Activated CD4-positive, alpha-beta memory T cell treated with anti-CD3 and anti-CD28 coated beads for 36 hours (primary cell): ENCODE measurements at regions not wholly inside any gene's neighbourhood (a gene's known extent, or its start where the extent isn't known, plus 50 kb on each side); places are given as distances from the start of the nearest gene placed in this dataset.

ENCODE experiments used
- CTCF ChIA-PET: fragments of 350-600 bp; sonication (Branson Sonifier 250); formaldehyde crosslinking; loops from one replicate; lab custom pipeline; 2021; ENCODE audit warnings: antibody characterized with exemption, inconsistent platforms; lab: Charles Lee
- POLR2A ChIA-PET: fragments of 350-600 bp; sonication (Branson Sonifier 250); formaldehyde crosslinking; loops from one replicate; lab custom pipeline; 2021; ENCODE audit warnings: antibody characterized with exemption; lab: Charles Lee
- DNase-seq: peaks from one replicate; pipeline ENCODE4 v3.0.0-alpha.2; 2020
- H3K27ac Mint-ChIP-seq: one replicate; pipeline ENCODE4 v1.8.0; 2021; ENCODE audit warnings: mixed read lengths
- H3K27me3 Mint-ChIP-seq: one replicate; pipeline ENCODE4 v1.8.0; 2021; ENCODE audit warnings: mixed read lengths
- H3K36me3 Mint-ChIP-seq: one replicate; pipeline ENCODE4 v1.8.0; 2021; ENCODE audit warnings: mixed read lengths
- H3K4me1 Mint-ChIP-seq: one replicate; pipeline ENCODE4 v1.8.0; 2021; ENCODE audit warnings: low read depth, mixed read lengths
- H3K4me3 Mint-ChIP-seq: one replicate; pipeline ENCODE4 v1.8.0; 2021; ENCODE audit warnings: mild to moderate bottlenecking, mixed read lengths
- H3K9me3 Mint-ChIP-seq: one replicate; pipeline ENCODE4 v1.8.0; 2021; ENCODE audit warnings: mixed read lengths
- intact Hi-C: fragments of 100-400 bp; cut with micrococcal nuclease; formaldehyde crosslinking; loops from one replicate; pipeline ENCODE4 v1.15.1; 2023

GRCh38 chr22:47805394-47805935, 1043.0 kb downstream of the TBC1D22A start:
- H3K27ac Mint-ChIP-seq: no peak overlapping the region

GRCh38 chr22:47804281-47804680, 1041.8 kb downstream of the TBC1D22A start:
- POLR2A ChIA-PET: no interaction called here
- DNase-seq: no peak
- H3K4me3 Mint-ChIP-seq: no peak overlapping the region
- no peaks in the 10 kb centered on the region for H3K36me3 Mint-ChIP-seq
- CTCF ChIA-PET: no interaction called here
- no peak overlapping the region for H3K27ac Mint-ChIP-seq
- H3K9me3 Mint-ChIP-seq: no peaks in the 10 kb centered on the region
- H3K4me1 Mint-ChIP-seq: no peaks in the 10 kb centered on the region
- H3K27me3 Mint-ChIP-seq: peaks cover 1% of the 10 kb centered on the region
- intact Hi-C loops: no loop called here

More at GRCh38 chr22:47805394-47805935, 1043.0 kb downstream of the TBC1D22A start:
- Mint-ChIP-seq H3K9me3 (no peaks in the 10 kb centered on the region), H3K4me3 (no peak overlapping the region), H3K36me3 (no peaks in the 10 kb centered on the region), H3K4me1 (no peaks in the 10 kb centered on the region), H3K27me3 (no peaks in the 10 kb centered on the region)
- ChIA-PET POLR2A (no interaction called here), CTCF (no interaction called here)
- intact Hi-C loops: no loop called here
- DNase-seq: no peak

- no peak overlapping the region for H3K4me3 Mint-ChIP-seq
- ChIA-PET CTCF (no interaction called here), POLR2A (no interaction called here)
- intact Hi-C loops: no loop called here
- no peak overlapping the region for H3K27ac Mint-ChIP-seq
- DNase-seq: no peak
- H3K36me3 Mint-ChIP-seq: no peaks in the 10 kb centered on the region
- H3K27me3 Mint-ChIP-seq: peaks cover 1% of the 10 kb centered on the region
- H3K9me3 Mint-ChIP-seq: no peaks in the 10 kb centered on the region
- no peaks in the 10 kb centered on the region for H3K4me1 Mint-ChIP-seq
Observed at GRCh38 chr22:47802421-47802820, 1040.0 kb downstream of the TBC1D22A start.

- peaks cover 1% of the 10 kb centered on the region for H3K27me3 Mint-ChIP-seq
- no peaks in the 10 kb centered on the region for H3K4me1 Mint-ChIP-seq
- ChIA-PET POLR2A (no interaction called here), CTCF (no interaction called here)
- no peaks in the 10 kb centered on the region for H3K36me3 Mint-ChIP-seq
- no peak for DNase-seq
- no peak overlapping the region for H3K4me3 Mint-ChIP-seq
- no peak overlapping the region for H3K27ac Mint-ChIP-seq
- no peaks in the 10 kb centered on the region for H3K9me3 Mint-ChIP-seq
- intact Hi-C loops: no loop called here
Observed at GRCh38 chr22:47801541-47802245, 1039.2 kb downstream of the TBC1D22A start.

- CTCF ChIA-PET: no interaction called here
- H3K36me3 Mint-ChIP-seq: no peaks in the 10 kb centered on the region
- POLR2A ChIA-PET: no interaction called here
Observed at GRCh38 chr22:47798229-47798628, 1035.8 kb downstream of the TBC1D22A start.

GRCh38 chr22:47797342-47797945, 1035.0 kb downstream of the TBC1D22A start:
- intact Hi-C loops: no loop called here
- H3K9me3 Mint-ChIP-seq: no peaks in the 10 kb centered on the region
- peaks cover 1% of the 10 kb centered on the region for H3K27me3 Mint-ChIP-seq
- H3K27ac Mint-ChIP-seq: no peak overlapping the region
- ChIA-PET CTCF (no interaction called here), POLR2A (no interaction called here)
- H3K4me3 Mint-ChIP-seq: no peak overlapping the region
- no peaks in the 10 kb centered on the region for H3K36me3 Mint-ChIP-seq
- no peaks in the 10 kb centered on the region for H3K4me1 Mint-ChIP-seq
- DNase-seq: no peak

More at GRCh38 chr22:47798229-47798628, 1035.8 kb downstream of the TBC1D22A start:
- Mint-ChIP-seq H3K4me3 (no peak overlapping the region), H3K27me3 (peaks cover 1% of the 10 kb centered on the region), H3K9me3 (no peaks in the 10 kb centered on the region), H3K4me1 (no peaks in the 10 kb centered on the region), H3K27ac (no peak overlapping the region)
- intact Hi-C loops: no loop called here
- DNase-seq: no peak

GRCh38 chr22:47796128-47796908, 1033.9 kb downstream of the TBC1D22A start:
- ChIA-PET POLR2A (no interaction called here), CTCF (no interaction called here)
- intact Hi-C loops: no loop called here
- Mint-ChIP-seq H3K4me1 (no peaks in the 10 kb centered on the region), H3K27me3 (peaks cover 1% of the 10 kb centered on the region), H3K27ac (no peak overlapping the region), H3K9me3 (no peaks in the 10 kb centered on the region), H3K4me3 (no peak overlapping the region), H3K36me3 (no peaks in the 10 kb centered on the region)
- no peak for DNase-seq

GRCh38 chr22:47795477-47796127, 1033.2 kb downstream of the TBC1D22A start:
- Mint-ChIP-seq H3K9me3 (no peaks in the 10 kb centered on the region), H3K36me3 (no peaks in the 10 kb centered on the region), H3K27me3 (peaks cover 1% of the 10 kb centered on the region), H3K4me3 (no peak overlapping the region), H3K4me1 (no peaks in the 10 kb centered on the region), H3K27ac (no peak overlapping the region)
- CTCF ChIA-PET: no interaction called here
- intact Hi-C loops: no loop called here
- POLR2A ChIA-PET: no interaction called here
- no peak for DNase-seq

GRCh38 chr22:47794851-47795250, 1032.4 kb downstream of the TBC1D22A start:
- Mint-ChIP-seq H3K9me3 (no peaks in the 10 kb centered on the region), H3K27ac (no peak overlapping the region), H3K4me3 (no peak overlapping the region), H3K4me1 (no peaks in the 10 kb centered on the region), H3K27me3 (peaks cover 1% of the 10 kb centered on the region), H3K36me3 (no peaks in the 10 kb centered on the region)
- no peak for DNase-seq
- CTCF ChIA-PET: no interaction called here
- intact Hi-C loops: no loop called here
- POLR2A ChIA-PET: no interaction called here

- Mint-ChIP-seq H3K4me3 (no peak overlapping the region), H3K27me3 (no peaks in the 10 kb centered on the region), H3K9me3 (no peaks in the 10 kb centered on the region), H3K4me1 (no peaks in the 10 kb centered on the region), H3K36me3 (no peaks in the 10 kb centered on the region), H3K27ac (no peak overlapping the region)
- CTCF ChIA-PET: no interaction called here
- POLR2A ChIA-PET: no interaction called here
- DNase-seq: no peak
- intact Hi-C loops: no loop called here
Observed at GRCh38 chr22:47793304-47794101, 1031.1 kb downstream of the TBC1D22A start.

GRCh38 chr22:47789171-47789570, 1026.7 kb downstream of the TBC1D22A start:
- no peak overlapping the region for H3K27ac Mint-ChIP-seq
- ChIA-PET CTCF (no interaction called here), POLR2A (no interaction called here)

More at GRCh38 chr22:47789171-47789570, 1026.7 kb downstream of the TBC1D22A start:
- intact Hi-C loops: no loop called here
- Mint-ChIP-seq H3K36me3 (peaks cover 2% of the 10 kb centered on the region), H3K9me3 (peaks cover 10% of the 10 kb centered on the region), H3K27me3 (peaks cover 11% of the 10 kb centered on the region), H3K4me1 (no peaks in the 10 kb centered on the region), H3K4me3 (no peak overlapping the region)
- no peak for DNase-seq
